Keratinocyte (primary cell): ENCODE measurements at regions not wholly inside any gene's neighbourhood (a gene's known extent, or its start where the extent isn't known, plus 50 kb on each side); places are given as distances from the start of the nearest gene placed in this dataset.

Experiments used
- DNase-seq: peaks from one replicate; pipeline ENCODE4 v3.0.0-alpha.2; 2011; ENCODE audit warnings: low read depth, missing footprints, low spot score
- FAIRE-seq: peaks from 2 replicates; lab custom pipeline; 2011; peaks lifted over from hg19 to GRCh38; lab: Jason Lieb, UNC
- H2AFZ ChIP-seq: 2 replicates; pipeline ENCODE4 v1.6.0; 2012; ENCODE audit warnings: low read length, control low read depth, inconsistent platforms; ENCODE audit not compliant: control insufficient read depth
- H3K27ac ChIP-seq: 2 replicates; pipeline ENCODE4 v1.5.1; 2011; ENCODE audit warnings: low read length; ENCODE audit not compliant: control insufficient read depth, insufficient read depth
- H3K27me3 ChIP-seq: 3 replicates; pipeline ENCODE4 v1.6.0; 2011; ENCODE audit warnings: low read length; ENCODE audit not compliant: control insufficient read depth, insufficient read depth; ENCODE audit errors: extremely low read depth
- H3K36me3 ChIP-seq, 2 experiments: 2 replicates in 1 of 2; 3 replicates in 1 of 2; pipeline ENCODE4 v1.5.1; 2011; ENCODE audit warnings: low read length in 2 of 2, mild to moderate bottlenecking in 1 of 2; ENCODE audit not compliant: control insufficient read depth in 2 of 2, insufficient read depth in 2 of 2; ENCODE audit errors: extremely low read depth in 1 of 2
- H3K4me1 ChIP-seq: 3 replicates; pipeline ENCODE4 v1.5.1; 2011; ENCODE audit warnings: low read length; ENCODE audit not compliant: control insufficient read depth, insufficient read depth; ENCODE audit errors: extremely low read depth
- H3K4me2 ChIP-seq: 3 replicates; pipeline ENCODE4 v1.6.0; 2011; ENCODE audit warnings: low read depth, low read length; ENCODE audit not compliant: control insufficient read depth, insufficient read depth; ENCODE audit errors: extremely low read depth
- H3K4me3 ChIP-seq, 3 experiments: fragments of 200-600 bp in 1 of 3; sonication (generic) in 1 of 3; 2 replicates in 2 of 3; 3 replicates in 1 of 3; pipeline ENCODE4 v1.5.1; 2011 to 2016; ENCODE audit warnings: low read length in 3 of 3, mild to moderate bottlenecking in 3 of 3, control low read depth in 2 of 3, inconsistent platforms in 1 of 3, low read depth in 1 of 3, mixed read lengths in 1 of 3, mixed run types in 1 of 3, moderate library complexity in 1 of 3; ENCODE audit not compliant: control insufficient read depth in 2 of 3, insufficient read depth in 2 of 3; ENCODE audit errors: extremely low read depth in 1 of 3
- H3K79me2 ChIP-seq: 2 replicates; pipeline ENCODE4 v1.6.0; 2012; ENCODE audit warnings: low read length; ENCODE audit not compliant: control insufficient read depth, insufficient read depth
- H3K9ac ChIP-seq: 3 replicates; pipeline ENCODE4 v1.6.0; 2011; ENCODE audit warnings: low read length; ENCODE audit not compliant: control insufficient read depth, insufficient read depth; ENCODE audit errors: extremely low read depth
- H3K9me1 ChIP-seq: 3 replicates; pipeline ENCODE4 v1.6.0; 2011; ENCODE audit warnings: low read length; ENCODE audit not compliant: control insufficient read depth, insufficient read depth; ENCODE audit errors: extremely low read depth
- H3K9me3 ChIP-seq: 2 replicates; pipeline ENCODE4 v1.5.1; 2012; ENCODE audit warnings: low read depth, low read length; ENCODE audit not compliant: control insufficient read depth
- H4K20me1 ChIP-seq: 3 replicates; pipeline ENCODE4 v1.6.0; 2011; ENCODE audit warnings: low read length; ENCODE audit not compliant: control insufficient read depth, insufficient read depth; ENCODE audit errors: extremely low read depth
- CTCF ChIP-seq, 3 experiments: IDR thresholded peaks in 1 of 3; conservative IDR thresholded peaks in 1 of 3; optimal IDR thresholded peaks in 1 of 3; 2 replicates in 2 of 3; 3 replicates in 1 of 3; pipeline versions ENCODE3 to v1.5.1; 2011; ENCODE audit warnings: low read length in 3 of 3, mild to moderate bottlenecking in 3 of 3, moderate library complexity in 2 of 3, control low read depth in 1 of 3, inconsistent platforms in 1 of 3; ENCODE audit not compliant: insufficient read depth in 2 of 3; ENCODE audit errors: extremely low read depth in 1 of 3
- EZH2 ChIP-seq: IDR thresholded peaks from one replicate; pipeline ENCODE4 v1.6.1; 2012; ENCODE audit warnings: inconsistent platforms, mild to moderate bottlenecking, low read length, moderate library complexity
- dilution Hi-C: fragments of 300-500 bp; cut with MboI; formaldehyde crosslinking; loops from one replicate; pipeline ENCODE4 v1.7.0; 2020; ENCODE audit warnings: low sequenced_read_pairs; ENCODE audit not compliant: extremely low pct_ligation_motif_present

- Histone ChIP-seq H3K9me1 (no peaks in the 10 kb centered on the region), H3K4me3 (no peak overlapping the region), H3K9me3 (no peaks in the 10 kb centered on the region), H3K27ac (no peak overlapping the region), H3K27me3 (peaks cover 4% of the 10 kb centered on the region), H2AFZ (no peak overlapping the region), H3K36me3 (no peaks in the 10 kb centered on the region), H3K4me2 (no peak overlapping the region), H3K9ac (no peak overlapping the region), H3K4me1 (no peaks in the 10 kb centered on the region), H4K20me1 (no peaks in the 10 kb centered on the region), H3K79me2 (no peaks in the 10 kb centered on the region)
- FAIRE-seq (no peak), DNase-seq (no peak)
- TF ChIP-seq CTCF (optimal IDR thresholded peaks at IDR 0.05 in 1 of 3, IDR thresholded peaks at IDR 0.05 in 1 of 3, conservative IDR thresholded peaks at IDR 0.05 in 1 of 3; ENCODE audit: extremely low read depth in 1 of 3, insufficient read depth in 2 of 3, low read length in 3 of 3) (no peak), EZH2 (no peak)
- dilution Hi-C loops = no loop called here
These were observed 577.0 kb downstream of the CDH26 start for GRCh38 chr20:60535211-60535610.

GRCh38 chr20:60540591-60540990 is 582.4 kb downstream of the CDH26 start:
- Histone ChIP-seq H4K20me1 (no peaks in the 10 kb centered on the region), H3K4me2 (no peak overlapping the region), H3K9ac (no peak overlapping the region), H2AFZ (no peak overlapping the region), H3K9me1 (no peaks in the 10 kb centered on the region), H3K9me3 (no peaks in the 10 kb centered on the region), H3K4me1 (no peaks in the 10 kb centered on the region), H3K27me3 (peaks cover 2% of the 10 kb centered on the region), H3K4me3 (no peak overlapping the region), H3K36me3 (no peaks in the 10 kb centered on the region), H3K27ac (no peak overlapping the region), H3K79me2 (no peaks in the 10 kb centered on the region)
- FAIRE-seq = no peak
- TF ChIP-seq EZH2 (no peak), CTCF (optimal IDR thresholded peaks at IDR 0.05 in 1 of 3, IDR thresholded peaks at IDR 0.05 in 1 of 3, conservative IDR thresholded peaks at IDR 0.05 in 1 of 3; ENCODE audit: extremely low read depth in 1 of 3, insufficient read depth in 2 of 3, low read length in 3 of 3) (no peak)
- dilution Hi-C loops = no loop called here
- DNase-seq = no peak
